ENCODE measurements at regions not wholly inside any gene's neighbourhood (a gene's known extent, or its start where the extent isn't known, plus 50 kb on each side); places are given as distances from the start of the nearest gene placed in this dataset.

GRCh38 chr2:82320296-82320695 is 2015.7 kb upstream of the LRRTM1 start:
- no peak for TF ChIP-seq ZBTB7A (IDR thresholded peaks at IDR 0.05; ENCODE audit: low read depth)
- TF ChIP-seq RAD21 (IDR thresholded peaks at IDR 0.05; ENCODE audit: low read depth): no peak
- TF ChIP-seq NFIC (IDR thresholded peaks at IDR 0.05): no peak
- TF ChIP-seq CREB1 (IDR thresholded peaks at IDR 0.05; ENCODE audit: low read depth): no peak
- no peak for TF ChIP-seq REST (IDR thresholded peaks at IDR 0.05; ENCODE audit: low read depth)
- TF ChIP-seq MAX (IDR thresholded peaks at IDR 0.05): no peak

GRCh38 chr2:82317012-82317411 is 2012.5 kb upstream of the LRRTM1 start:
- TF ChIP-seq CREB1 (IDR thresholded peaks at IDR 0.05; ENCODE audit: low read depth) (no peak), MAX (IDR thresholded peaks at IDR 0.05) (no peak), ZBTB7A (IDR thresholded peaks at IDR 0.05; ENCODE audit: low read depth) (no peak)

GRCh38 chr2:82316586-82316985 is 2012.0 kb upstream of the LRRTM1 start:
- TF ChIP-seq TEAD4 (IDR thresholded peaks at IDR 0.05) (no peak), TCF12 (IDR thresholded peaks at IDR 0.05; ENCODE audit: low read depth) (no peak), REST (IDR thresholded peaks at IDR 0.05; ENCODE audit: low read depth) (no peak), USF1 (IDR thresholded peaks at IDR 0.05) (no peak), NFIC (IDR thresholded peaks at IDR 0.05) (no peak), ZBTB7A (IDR thresholded peaks at IDR 0.05; ENCODE audit: low read depth) (no peak), TAF1 (IDR thresholded peaks at IDR 0.05; ENCODE audit: low read depth) (no peak), CEBPB (IDR thresholded peaks at IDR 0.05) (no peak), EP300 (IDR thresholded peaks at IDR 0.05; ENCODE audit: borderline replicate concordance) (no peak), RAD21 (IDR thresholded peaks at IDR 0.05; ENCODE audit: low read depth) (no peak), FOXM1 (IDR thresholded peaks at IDR 0.05; ENCODE audit: borderline replicate concordance, low read depth) (no peak), CREB1 (IDR thresholded peaks at IDR 0.05; ENCODE audit: low read depth) (no peak), MAX (IDR thresholded peaks at IDR 0.05) (no peak), EGR1 (IDR thresholded peaks at IDR 0.05) (no peak), YY1 (IDR thresholded peaks at IDR 0.05; ENCODE audit: low read depth) (no peak)

GRCh38 chr2:82314836-82315472 is 2010.4 kb upstream of the LRRTM1 start:
- TF ChIP-seq USF1 (IDR thresholded peaks at IDR 0.05): no peak
- TF ChIP-seq RAD21 (IDR thresholded peaks at IDR 0.05; ENCODE audit: low read depth): no peak
- no peak for TF ChIP-seq EP300 (IDR thresholded peaks at IDR 0.05; ENCODE audit: borderline replicate concordance)
- TF ChIP-seq YY1 (IDR thresholded peaks at IDR 0.05; ENCODE audit: low read depth): no peak
- no peak for TF ChIP-seq CREB1 (IDR thresholded peaks at IDR 0.05; ENCODE audit: low read depth)
- TF ChIP-seq REST (IDR thresholded peaks at IDR 0.05; ENCODE audit: low read depth): no peak
- TF ChIP-seq TEAD4 (IDR thresholded peaks at IDR 0.05): no peak
- no peak for TF ChIP-seq TCF12 (IDR thresholded peaks at IDR 0.05; ENCODE audit: low read depth)
- TF ChIP-seq CEBPB (IDR thresholded peaks at IDR 0.05): no peak
- TF ChIP-seq FOXM1 (IDR thresholded peaks at IDR 0.05; ENCODE audit: borderline replicate concordance, low read depth): no peak
- no peak for TF ChIP-seq TAF1 (IDR thresholded peaks at IDR 0.05; ENCODE audit: low read depth)
- TF ChIP-seq NFIC (IDR thresholded peaks at IDR 0.05): no peak
- TF ChIP-seq MAX (IDR thresholded peaks at IDR 0.05): no peak
- TF ChIP-seq ZBTB7A (IDR thresholded peaks at IDR 0.05; ENCODE audit: low read depth): no peak
